ENCODE measurements at regions not wholly inside any gene's neighbourhood (a gene's known extent, or its start where the extent isn't known, plus 50 kb on each side); places are given as distances from the start of the nearest gene placed in this dataset.

DNA sequence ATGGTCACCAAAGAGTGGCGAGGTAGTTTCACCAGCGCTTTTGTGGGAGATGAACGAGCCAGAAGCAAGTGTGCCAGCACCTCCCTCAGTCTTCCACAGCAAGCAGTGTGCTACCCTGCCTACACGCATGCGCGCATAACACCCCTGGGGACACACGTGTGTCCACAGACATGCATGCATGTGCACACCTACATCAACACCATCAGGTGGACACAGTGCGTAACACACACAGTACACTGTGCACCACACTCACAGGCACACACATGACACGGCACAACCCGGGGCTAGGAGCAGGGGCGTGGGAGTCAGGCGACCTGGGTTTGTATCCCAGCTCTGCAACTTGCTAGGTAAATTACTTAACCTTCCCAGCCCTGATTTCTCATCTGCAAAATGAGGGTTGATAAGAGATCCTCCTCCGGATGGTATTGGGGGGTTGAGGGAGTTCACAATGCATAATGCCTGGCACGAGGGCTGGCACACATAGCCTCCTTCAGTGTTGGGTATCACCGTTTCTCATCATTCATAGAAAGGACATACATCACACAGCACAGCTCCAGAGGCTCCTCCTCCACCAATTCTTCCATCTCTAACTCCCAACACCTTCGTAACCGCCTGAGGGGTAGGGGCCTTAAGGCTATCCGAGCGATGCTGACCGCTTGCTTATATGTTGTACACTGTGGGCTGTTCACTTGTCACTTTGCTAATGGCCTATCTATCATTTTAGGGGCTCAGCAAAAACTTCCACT, 174.9 kb downstream of the SMAD6 start:
- TF ChIP-seq CEBPB (IDR thresholded peaks at IDR 0.05) (no peak), TAF1 (IDR thresholded peaks at IDR 0.05; ENCODE audit: low read depth) (no peak), YY1 (IDR thresholded peaks at IDR 0.05; ENCODE audit: low read depth) (no peak), FOXM1 (IDR thresholded peaks at IDR 0.05; ENCODE audit: borderline replicate concordance, low read depth) (no peak), MAX (IDR thresholded peaks at IDR 0.05) (no peak), EP300 (IDR thresholded peaks at IDR 0.05; ENCODE audit: borderline replicate concordance) (no peak), TCF12 (IDR thresholded peaks at IDR 0.05; ENCODE audit: low read depth) (no peak), EGR1 (IDR thresholded peaks at IDR 0.05) (no peak), CREB1 (IDR thresholded peaks at IDR 0.05; ENCODE audit: low read depth) (no peak), REST (IDR thresholded peaks at IDR 0.05; ENCODE audit: low read depth) (no peak), NFIC (IDR thresholded peaks at IDR 0.05) (no peak)
- TF ChIP-seq, protein P1, sequence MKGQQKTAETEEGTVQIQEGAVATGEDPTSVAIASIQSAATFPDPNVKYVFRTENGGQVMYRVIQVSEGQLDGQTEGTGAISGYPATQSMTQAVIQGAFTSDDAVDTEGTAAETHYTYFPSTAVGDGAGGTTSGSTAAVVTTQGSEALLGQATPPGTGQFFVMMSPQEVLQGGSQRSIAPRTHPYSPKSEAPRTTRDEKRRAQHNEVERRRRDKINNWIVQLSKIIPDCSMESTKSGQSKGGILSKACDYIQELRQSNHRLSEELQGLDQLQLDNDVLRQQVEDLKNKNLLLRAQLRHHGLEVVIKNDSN (IDR thresholded peaks at IDR 0.05), result no peak
